Renal pelvis (tissue), 1 donor: ENCODE measurements at regions not wholly inside any gene's neighbourhood (a gene's known extent, or its start where the extent isn't known, plus 50 kb on each side); places are given as distances from the start of the nearest gene placed in this dataset.

ENCODE experiments used
- DNase-seq: peaks from one replicate; pipeline ENCODE4 v3.0.0-alpha.2; 2013

DNA sequence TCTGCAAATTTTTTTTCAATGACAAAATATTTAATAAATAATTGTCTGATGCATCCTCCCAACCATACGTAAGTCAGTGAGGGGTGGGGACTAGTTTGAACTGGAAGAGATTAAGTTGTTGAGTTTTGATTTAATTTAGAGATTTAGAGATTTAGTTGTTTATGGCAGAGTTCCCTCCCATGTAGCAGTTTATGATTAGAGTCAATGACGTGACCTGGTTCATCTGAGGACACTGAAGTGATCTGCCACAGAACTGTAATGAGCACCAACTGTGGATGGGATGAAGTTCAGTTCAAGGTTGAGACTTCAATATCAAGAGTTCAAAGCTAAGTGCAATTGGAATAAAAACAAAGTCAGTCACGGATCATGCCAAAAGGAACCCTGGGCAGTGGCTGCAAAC, 609.3 kb downstream of the NOVA1 start:
- DNase-seq, result no peak

DNA sequence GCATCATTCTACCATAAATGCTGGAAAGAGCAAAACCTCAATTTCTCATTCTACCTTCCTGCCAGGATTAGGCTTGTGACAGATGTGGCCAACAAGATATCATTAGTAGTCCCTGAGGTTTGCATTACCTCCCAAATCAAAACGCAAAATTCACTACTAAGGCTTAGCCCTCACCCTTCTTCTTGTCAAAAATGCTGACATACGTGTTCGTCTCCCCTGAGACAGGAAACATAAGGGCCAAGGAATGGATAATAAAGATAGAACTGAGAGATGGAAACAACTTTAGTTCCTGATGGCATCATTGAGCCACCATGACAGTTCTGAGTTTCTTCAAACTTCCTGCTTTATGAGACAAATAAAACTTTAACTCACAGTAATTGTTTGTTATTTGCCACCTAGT, 642.1 kb downstream of the NOVA1 start:
- DNase-seq, result no peak

DNA sequence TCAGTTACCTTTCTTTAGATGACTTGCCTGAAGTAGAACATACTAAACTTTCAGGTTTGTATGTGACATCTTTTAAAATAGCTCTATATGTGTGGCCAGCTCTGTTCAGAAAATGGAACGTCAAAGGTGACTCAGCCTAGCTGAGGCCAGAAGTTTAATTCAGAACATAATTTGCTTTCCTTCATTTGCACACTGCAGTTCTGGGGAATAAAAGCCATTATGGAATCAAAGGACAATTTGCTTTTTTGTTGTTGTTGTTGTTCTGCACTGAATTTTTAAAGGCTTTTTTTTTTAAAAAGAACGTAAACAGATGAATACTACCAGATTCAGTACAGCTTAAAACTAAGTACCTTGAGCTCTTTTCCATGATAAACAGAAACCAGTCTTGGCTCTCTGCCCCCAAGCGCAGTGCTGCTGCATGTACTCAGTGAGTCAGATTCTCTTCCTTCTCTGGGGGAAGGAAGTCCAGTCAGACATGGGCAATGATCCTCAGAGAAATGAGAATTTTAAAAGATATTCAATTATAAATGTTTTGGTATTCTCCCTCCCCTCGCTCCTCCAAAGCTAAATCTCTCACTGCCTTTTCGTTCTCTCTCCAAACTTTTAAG, 644.2 kb downstream of the NOVA1 start:
- no peak for DNase-seq

DNA sequence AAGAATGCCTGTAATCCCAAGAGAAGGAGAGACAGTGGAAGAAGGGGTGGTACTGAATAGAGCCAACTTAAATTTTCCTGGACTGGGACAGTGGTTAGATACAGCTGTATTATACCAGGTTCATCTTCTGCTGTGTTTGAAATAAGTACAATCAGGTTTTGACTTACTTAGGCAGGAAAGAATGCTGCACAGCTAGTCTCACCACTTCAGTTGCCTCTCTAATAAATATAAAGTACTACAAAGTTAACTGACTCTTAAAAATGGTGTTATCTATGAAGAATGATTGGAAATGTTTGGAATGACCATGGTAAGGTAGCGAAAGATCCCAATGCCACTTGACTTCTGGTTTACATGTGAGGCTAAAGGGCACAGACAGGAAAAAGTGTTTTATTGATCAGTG, 652.1 kb downstream of the NOVA1 start:
- DNase-seq, result no peak

DNA sequence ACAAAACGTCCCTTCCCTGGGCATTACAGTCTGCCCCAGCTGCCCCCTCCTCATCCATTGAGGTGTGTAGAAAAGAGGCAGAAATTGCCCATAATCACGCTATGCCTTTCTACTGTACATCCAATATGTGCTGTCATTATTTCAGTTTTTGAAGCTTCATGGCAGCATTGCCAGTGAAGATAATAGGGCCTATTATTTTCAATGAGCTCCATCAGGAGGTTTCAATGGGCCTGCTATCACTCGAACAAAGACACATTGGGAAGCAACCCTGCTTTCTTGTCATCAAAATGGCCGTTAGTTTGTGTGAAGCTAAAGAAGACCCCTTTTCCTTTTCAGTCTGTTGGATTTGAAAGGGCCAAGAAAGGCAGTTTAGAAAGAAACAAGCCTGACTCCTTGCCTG, 653.8 kb downstream of the NOVA1 start:
- no peak for DNase-seq

DNA sequence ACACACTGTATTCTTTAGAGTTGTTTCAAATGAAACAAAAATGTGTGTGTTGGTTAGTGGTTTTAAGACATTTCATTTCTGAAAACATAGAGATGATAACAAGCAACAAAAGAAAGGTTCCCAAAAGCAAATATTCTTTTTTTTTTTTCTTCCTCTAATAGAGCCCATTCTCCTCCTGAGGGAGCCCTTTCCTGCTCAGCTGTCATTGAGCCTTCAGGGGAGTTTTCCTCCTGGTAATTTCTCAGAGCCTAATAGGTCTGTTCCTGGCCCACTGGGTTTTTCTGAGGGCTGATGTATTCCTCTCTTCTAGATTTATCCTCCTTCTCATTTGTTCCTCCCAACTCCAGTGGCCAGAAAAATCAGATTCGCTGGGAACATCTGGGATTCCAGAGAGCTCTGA, 654.5 kb downstream of the NOVA1 start:
- no peak for DNase-seq

DNA sequence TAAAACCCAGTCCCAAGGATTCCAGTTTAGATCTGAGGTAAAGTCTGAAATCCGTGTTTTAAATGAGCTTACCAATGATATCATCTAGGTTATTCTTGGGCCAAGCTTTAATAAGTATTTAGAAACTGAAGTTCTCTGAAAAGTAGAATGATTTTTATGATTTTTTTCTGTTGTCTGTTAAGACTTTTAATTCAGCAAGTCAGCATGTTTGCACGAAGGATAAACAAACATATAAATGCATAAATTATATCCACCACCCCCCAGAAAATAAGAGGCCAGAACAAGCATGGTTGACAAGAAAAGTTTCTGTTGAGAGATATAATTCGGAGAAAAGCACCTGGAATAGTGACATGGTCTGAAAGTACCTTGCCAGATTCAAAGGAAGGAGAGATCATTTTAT, 655.7 kb downstream of the NOVA1 start:
- DNase-seq, result no peak

DNA sequence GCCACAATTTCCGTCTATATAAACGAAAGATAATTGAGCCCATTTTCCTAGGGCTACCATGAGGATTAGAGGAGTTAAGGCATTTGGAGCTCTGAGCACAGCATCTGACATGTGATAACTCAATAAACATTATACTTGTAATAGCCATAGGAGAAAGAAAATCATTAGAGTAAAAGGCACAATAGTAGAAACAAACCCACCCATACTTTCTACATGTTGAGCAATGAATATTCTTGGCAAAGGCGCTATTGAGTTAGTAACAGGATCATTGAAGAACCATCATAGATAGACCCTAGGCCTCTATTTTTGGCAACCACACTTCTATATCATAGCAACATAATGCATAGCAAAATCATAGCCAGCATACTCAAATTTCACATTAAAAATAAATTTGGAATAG, 664.1 kb downstream of the NOVA1 start:
- no peak for DNase-seq

DNA sequence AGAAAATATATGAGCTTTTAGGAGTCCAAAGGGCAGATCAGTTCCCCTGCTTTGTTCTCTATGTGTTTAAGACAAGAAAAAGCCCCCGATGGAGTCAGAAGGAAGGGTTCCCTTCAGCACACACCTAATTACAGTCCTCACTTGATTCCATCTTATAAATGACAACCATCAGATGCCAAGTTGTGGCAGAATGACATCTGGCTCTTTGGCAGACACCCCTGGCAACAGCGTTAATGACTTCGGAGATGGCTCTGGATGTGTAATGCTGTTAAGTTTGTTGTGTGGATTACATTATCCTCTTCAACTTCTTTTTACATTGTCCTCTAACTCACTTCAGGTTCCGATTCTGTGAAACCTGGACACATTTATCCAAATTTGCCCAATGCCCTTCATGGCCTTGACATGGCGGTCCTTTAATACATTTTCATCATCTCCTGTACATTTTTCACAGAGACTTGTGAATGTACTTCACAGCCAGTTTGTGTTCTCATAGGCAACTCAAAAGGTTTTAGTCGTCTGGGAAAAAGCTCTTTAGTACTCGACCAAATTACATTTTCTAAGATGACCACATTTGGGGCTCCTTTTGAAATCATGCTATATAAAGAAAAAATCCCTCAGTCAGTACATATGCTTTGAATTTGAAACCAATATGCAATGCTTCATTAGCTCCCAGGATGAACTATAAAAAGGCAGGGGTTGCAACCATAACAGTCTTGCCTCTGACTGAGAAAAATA, 667.8 kb downstream of the NOVA1 start:
- no peak for DNase-seq

DNA sequence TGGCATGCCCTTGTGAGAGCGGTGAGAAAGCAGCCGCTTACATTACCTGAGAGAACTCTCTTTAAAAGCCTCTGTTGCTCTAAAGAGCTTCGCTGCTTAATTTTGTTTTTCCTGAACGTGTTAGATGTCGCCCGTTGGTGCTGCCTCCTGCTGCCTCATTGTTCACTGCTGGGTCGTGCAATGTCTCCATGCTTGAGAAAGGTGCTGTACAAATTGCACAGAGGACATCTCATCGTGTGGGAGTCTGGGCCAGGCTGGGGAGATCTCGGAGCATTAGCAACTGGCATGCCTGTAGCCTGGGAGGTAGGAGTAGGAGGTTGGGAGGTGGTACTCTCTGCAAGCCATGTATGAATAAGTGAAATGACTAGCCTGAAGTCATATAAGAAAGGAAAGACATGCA, 686.0 kb downstream of the NOVA1 start:
- no peak for DNase-seq

DNA sequence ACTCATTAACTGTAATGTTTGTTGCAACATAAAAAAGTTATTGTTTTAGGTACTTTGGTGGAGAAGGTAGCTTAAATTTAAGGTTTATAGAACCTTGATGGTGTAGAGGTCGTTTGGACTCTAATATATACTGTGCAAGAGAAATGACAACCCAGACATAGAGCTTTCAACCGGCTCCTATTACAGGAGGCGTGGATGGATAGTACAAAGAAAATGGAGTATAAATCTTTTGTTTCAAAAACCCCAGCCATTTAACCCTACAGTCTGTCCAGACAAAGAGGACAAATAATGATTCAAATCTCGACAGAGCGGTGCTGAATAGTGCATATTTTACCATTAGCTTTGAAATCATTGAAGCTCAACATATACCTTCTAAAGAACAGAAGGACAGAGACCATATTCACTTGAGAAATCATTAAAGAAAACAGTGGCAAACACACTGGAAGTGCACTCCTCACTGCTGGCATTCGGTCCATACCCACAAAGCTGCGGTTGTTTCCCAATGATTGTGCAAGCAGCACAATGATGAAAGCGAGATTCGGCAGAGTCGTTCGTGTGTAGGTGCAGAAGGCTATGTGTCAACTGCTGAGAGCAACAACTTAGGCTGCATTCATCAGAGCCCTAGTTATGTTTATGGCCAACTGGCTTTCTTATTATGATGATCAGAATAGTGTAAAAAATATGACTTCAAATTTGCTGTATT, 688.6 kb downstream of the NOVA1 start:
- DNase-seq, result no peak

DNA sequence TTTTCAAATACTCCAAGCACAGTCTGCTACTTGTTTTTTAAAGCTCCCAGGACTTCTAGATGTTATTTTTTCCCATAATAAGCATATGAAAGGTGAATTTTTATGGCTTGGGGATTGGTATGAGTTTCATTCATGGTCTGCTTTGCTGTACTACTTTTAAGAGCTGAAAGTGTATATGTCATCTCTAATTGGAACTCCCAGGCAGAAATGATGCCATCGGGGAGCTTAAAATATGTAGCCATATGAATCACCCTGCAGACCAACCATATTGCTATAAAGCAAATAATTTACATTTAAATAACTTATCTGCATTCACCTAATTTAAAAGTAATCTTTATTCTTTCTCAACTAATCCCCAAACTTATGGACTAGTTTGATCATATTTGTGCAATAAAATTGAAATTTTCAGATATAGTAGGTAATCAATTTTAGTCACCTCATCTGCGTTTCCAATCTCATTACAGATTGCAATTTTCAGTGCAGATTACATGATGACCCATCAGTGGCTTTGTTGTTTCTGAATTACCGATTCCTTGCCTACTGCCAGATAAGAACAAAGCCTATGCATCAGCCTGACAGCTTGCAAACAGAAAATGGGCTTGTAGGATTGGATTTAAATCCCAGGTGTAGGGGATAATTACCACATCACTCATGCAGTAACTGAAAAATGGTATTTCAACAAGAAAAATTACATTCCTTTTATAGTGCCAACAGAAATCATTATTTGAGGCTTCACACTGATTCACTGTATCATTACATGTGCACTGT, 689.4 kb downstream of the NOVA1 start:
- DNase-seq, result no peak

DNA sequence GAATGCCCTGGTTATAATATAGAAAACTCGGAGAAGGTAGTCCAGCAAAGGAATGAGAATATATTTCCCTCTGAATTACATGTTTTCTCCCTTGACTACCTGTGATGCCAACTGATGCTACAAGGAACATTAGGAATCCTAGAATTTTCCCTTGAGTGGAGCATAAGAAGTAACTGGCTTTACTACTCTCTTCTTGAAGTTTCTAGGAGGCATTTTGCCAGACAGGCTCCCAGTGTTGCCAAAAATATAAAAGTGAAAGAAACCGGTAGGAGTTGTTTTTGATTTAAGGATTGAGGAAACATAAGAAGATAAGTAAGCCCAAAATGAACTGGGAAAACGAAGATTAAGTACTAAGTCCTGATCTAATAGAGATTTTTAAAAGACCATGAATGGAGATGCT, 693.4 kb downstream of the NOVA1 start:
- no peak for DNase-seq

DNA sequence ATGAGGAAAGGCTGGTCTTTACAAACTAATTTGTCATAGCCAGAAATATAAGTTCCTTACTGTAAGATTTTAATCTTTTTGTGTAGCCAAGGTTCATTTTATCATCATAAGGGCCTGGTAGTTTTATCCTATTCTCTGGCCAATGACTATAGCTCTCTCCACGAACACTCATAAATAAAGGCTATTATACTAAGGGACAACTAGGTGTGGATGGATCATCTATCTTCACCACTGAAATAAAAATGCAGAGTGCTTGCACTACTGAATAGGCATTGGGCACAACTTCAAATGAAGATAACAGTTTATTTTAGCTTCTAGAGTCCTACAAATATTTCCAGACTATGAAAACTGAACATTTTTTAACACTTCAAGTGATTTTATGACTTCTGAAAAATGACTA, 698.6 kb downstream of the NOVA1 start:
- no peak for DNase-seq

DNA sequence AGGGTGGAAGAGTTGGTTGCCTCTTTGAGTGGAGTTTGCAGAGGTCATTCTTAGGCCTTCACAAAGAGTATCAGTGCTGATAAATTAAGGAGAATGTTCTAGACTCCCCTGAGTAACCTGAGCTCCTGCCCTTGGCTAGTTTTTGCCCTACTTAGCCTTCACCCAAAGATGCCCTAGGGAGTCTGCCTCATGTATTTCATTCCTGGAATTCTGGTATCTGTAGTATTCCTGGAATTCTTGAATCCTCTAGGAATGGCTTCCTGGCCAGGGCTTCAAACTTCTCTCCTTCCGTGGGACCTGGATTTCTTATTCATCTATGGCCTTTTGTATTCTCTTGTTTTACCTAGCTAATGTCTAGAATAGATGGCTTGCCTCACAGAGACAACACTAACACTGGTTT, 701.1 kb downstream of the NOVA1 start:
- no peak for DNase-seq

DNA sequence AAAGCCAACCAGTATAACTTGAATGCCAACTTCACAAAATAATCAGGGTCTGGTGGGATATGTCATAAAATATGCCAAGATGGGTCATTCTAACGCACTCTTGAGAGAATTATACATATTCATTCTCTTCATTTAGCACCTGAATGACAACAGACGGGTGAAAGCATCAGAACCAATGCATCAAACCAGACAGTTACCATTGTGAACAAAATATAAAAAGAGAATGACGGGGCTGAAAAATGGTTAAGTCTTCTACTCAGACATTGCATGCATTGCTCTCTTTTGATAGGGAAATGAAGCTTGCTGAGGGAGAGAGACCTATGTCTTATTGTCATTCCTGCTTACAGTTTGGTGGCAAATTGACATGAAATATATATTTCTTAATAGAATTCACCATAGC, 702.1 kb downstream of the NOVA1 start:
- DNase-seq, result no peak

DNA sequence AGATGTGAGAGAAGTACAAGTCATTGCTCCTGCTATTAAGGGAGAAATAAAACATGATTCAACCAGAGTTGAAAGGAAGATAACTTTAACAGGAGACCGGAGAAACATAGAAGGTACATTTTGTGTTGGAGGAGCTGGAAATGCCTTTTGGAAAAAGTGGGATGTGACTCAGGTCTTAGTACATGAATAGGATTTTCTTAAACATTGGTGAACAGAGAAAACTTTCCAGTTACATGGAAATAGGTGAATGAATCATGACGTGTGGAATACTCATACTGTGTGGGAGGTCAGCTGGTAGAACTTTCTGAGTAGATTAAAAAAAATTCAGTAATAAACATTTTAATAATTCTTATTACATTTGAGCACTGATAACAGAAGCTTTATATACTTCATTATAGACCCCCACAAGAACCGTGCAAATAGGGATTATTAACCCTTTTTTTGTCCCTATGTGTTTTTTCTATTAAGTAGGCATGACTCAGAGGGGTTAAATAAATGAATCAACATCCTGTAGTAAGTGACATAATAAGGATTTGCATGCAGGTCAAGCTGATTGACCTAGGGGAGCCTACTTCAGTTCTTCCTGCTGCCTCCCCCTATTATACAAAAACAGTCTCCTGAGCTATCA, 710.5 kb downstream of the NOVA1 start:
- no peak for DNase-seq

DNA sequence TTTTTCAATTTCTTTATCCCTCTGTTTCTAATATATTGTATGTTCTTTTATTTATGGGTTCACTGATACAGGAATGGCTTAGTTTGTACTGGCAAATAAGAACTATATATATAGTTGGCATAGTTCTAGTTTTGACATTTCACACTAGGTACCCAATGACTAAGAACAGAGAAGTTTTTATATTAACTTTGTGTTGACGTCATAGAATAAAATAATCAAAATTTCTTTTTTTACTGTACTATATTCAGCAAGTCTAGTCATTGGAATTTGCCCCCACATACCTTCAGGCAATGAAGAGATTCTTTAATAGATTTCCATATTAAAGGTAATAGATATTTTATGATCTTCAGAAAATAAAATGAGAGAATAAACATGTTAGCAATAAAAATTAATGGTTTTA, 713.2 kb downstream of the NOVA1 start:
- no peak for DNase-seq

DNA sequence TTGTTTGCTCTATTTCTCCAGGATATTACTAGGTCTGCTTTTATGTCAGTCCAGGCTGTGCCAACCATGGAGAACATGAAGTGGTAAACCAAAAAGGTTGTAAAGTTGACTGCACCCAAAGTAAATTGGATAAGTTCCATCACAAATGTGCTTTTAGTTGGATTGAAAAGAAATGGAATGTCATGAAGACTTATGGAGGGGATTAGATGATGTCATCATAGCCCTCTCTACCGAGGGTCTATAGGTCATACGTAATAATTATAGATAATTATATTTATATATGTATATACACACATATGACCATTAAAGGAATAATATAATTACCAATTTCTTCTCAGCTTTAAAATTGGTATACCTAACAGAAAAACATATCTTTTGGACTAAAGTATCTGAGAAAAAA, 714.9 kb downstream of the NOVA1 start:
- no peak for DNase-seq

DNA sequence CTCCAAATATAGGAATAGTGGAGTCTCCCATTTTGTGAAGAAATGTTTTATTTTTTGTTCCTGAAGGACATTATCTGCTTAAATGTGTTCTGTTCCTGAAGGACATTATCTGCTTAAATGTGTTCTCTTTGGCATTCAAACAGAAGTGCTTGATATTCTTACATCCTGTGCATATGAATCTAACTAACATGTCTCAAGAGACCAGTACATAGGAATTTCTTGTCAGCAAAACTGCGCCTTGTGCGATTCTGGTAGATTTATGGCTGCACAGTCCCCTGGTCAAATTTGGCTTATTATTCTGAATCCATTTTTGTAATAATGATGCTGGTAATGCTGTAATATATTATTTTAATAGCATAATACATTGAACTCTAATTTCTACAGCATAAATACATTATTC, 722.4 kb downstream of the NOVA1 start:
- DNase-seq, result no peak

DNA sequence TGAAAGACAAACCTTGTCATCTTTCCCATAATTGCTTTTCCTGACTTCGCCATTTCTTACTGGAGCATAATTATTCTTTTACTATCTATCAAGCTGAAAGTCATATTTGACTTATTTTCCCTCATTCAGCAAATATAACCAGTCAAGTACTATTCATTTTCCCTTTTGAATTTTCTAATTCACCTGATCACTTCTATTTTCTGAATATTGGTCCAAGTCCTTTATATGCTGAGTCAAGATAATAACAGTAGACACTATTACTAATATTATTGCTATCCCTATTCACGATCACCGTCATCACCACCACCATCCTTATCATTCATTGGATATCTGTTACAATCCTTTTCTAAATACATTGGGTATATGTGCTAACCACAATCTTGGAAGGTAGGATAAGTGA, 728.0 kb downstream of the NOVA1 start:
- no peak for DNase-seq
